Neural progenitor cell (in vitro differentiated cells): ENCODE measurements at regions not wholly inside any gene's neighbourhood (a gene's known extent, or its start where the extent isn't known, plus 50 kb on each side); places are given as distances from the start of the nearest gene placed in this dataset.

ENCODE experiments used
- EZH2 ChIP-seq: fragments of 200-600 bp; sonication (generic); IDR thresholded peaks from 2 replicates; pipeline ENCODE4 v1.6.1; 2017; ENCODE audit warnings: antibody characterized with exemption, mild to moderate bottlenecking, moderate library complexity
- EZH2phosphoT487 ChIP-seq: fragments of 200-600 bp; sonication (generic); IDR thresholded peaks from 2 replicates; pipeline ENCODE4 v1.6.1; 2017; ENCODE audit warnings: antibody characterized with exemption
- TF ChIP-seq, protein P1 (sequence below): fragments of 200-600 bp; sonication (generic); IDR thresholded peaks from 2 replicates; pipeline ENCODE4 v1.5.1; 2017; ENCODE audit warnings: antibody characterized with exemption, mild to moderate bottlenecking

DNA sequence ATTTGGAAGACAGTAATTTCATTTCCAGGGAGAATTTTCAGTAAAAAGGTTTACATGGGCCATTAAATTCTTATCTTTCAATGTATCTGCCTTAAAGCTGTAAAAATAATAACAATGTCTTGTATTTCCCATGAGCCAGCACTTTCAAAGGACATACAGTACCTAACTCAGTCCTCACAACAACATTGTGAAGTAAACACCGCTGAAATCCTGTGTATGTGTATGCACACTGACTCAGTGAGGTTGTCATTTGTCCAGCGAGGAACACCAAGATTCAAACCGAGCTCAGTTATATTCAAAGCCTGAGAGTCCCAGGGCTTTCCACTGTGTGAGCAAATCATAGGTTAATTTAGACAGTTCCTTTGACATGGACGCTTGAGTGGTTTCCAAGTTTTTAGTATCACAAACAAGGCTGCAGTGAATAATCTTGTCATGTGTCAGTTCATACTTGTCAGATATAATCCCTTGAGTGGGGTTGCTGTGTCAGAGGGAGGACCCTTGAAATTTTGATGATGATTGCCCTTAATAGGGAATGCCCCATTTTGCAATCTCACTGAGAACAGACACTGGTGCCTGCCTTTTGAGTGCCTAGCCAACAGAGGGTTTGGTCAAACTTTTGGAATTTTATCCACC is 50.0 kb upstream of the SLC22A23 start:
- TF ChIP-seq, protein P1, sequence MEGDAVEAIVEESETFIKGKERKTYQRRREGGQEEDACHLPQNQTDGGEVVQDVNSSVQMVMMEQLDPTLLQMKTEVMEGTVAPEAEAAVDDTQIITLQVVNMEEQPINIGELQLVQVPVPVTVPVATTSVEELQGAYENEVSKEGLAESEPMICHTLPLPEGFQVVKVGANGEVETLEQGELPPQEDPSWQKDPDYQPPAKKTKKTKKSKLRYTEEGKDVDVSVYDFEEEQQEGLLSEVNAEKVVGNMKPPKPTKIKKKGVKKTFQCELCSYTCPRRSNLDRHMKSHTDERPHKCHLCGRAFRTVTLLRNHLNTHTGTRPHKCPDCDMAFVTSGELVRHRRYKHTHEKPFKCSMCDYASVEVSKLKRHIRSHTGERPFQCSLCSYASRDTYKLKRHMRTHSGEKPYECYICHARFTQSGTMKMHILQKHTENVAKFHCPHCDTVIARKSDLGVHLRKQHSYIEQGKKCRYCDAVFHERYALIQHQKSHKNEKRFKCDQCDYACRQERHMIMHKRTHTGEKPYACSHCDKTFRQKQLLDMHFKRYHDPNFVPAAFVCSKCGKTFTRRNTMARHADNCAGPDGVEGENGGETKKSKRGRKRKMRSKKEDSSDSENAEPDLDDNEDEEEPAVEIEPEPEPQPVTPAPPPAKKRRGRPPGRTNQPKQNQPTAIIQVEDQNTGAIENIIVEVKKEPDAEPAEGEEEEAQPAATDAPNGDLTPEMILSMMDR, result no peak
- TF ChIP-seq EZH2 (no peak), EZH2phosphoT487 (no peak)
